Stomach (tissue), 4 donors: ENCODE measurements at regions not wholly inside any gene's neighbourhood (a gene's known extent, or its start where the extent isn't known, plus 50 kb on each side); places are given as distances from the start of the nearest gene placed in this dataset.

Experiments used
- CTCF ChIP-seq, 7 experiments: fragments of 450-650 bp in 4 of 7; fragments of 200-600 bp in 3 of 7; sonication (generic) in 3 of 7; IDR thresholded peaks; one replicate each; pipeline ENCODE4 v1.5.1; 2016 to 2019; ENCODE audit warnings: antibody characterized with exemption in 7 of 7, control low read depth in 2 of 7, mild to moderate bottlenecking in 1 of 7
- EP300 ChIP-seq: sonication (generic); formaldehyde crosslinking; IDR thresholded peaks from one replicate; pipeline ENCODE4 v1.6.1; 2017; ENCODE audit warnings: antibody characterized with exemption
- POLR2A ChIP-seq, 4 donors: fragments of 450-650 bp; IDR thresholded peaks; one replicate each; pipeline ENCODE4 v1.6.1; 2016; ENCODE audit warnings: antibody characterized with exemption in 4 of 4, control low read depth in 2 of 4, mild to moderate bottlenecking in 1 of 4, moderate library complexity in 1 of 4
- POLR2AphosphoS5 ChIP-seq, 3 donors: sonication (generic); formaldehyde crosslinking; IDR thresholded peaks; one replicate each; pipeline ENCODE4 v1.6.1; 2016; ENCODE audit warnings: antibody characterized with exemption in 3 of 3

- TF ChIP-seq CTCF (IDR thresholded peaks at IDR 0.05), result no peak
- no peak for TF ChIP-seq POLR2A (IDR thresholded peaks at IDR 0.05)
- TF ChIP-seq POLR2AphosphoS5 (IDR thresholded peaks at IDR 0.05), result no peak
- TF ChIP-seq EP300, result no peak
Observed at GRCh38 chr1:106836708-106837107, 219.8 kb upstream of the PRMT6 start.
